Panc1 (cell line): ENCODE measurements at regions not wholly inside any gene's neighbourhood (a gene's known extent, or its start where the extent isn't known, plus 50 kb on each side); places are given as distances from the start of the nearest gene placed in this dataset.
"Not testable (repeated sequence)": the region's sequence is repeated elsewhere in the genome, so short reads cannot be mapped to it uniquely, and the experiment has no call there.

Experiments used
- ATAC-seq: fragments of 200-7000 bp; cut with Tn5 transposase; 2 replicates; pipeline ENCODE4 v1.9.1; 2020; ENCODE audit warnings: mild to moderate bottlenecking, moderate library complexity
- BruUV-seq: library from RNA; stranded (reverse); fragments of 400-500 nt; replicated peaks from 2 replicates; lab custom pipeline; 2021; lab: Mats Ljungman, UMichigan
- CTCF ChIA-PET: fragments of 300-600 bp; sonication (Branson Sonifier 250); formaldehyde crosslinking; loops from one replicate; lab custom pipeline; 2022; ENCODE audit warnings: antibody characterized with exemption; lab: Charles Lee
- POLR2A ChIA-PET: fragments of 300-600 bp; sonication (Branson Sonifier 250); formaldehyde crosslinking; loops from one replicate; lab custom pipeline; 2022; ENCODE audit warnings: antibody characterized with exemption; lab: Charles Lee
- DNase-seq: peaks from one replicate; pipeline ENCODE4 v3.0.0-alpha.2; 2010; ENCODE audit warnings: low read depth, low spot score
- H3K27ac ChIP-seq: 2 replicates; pipeline ENCODE4 v1.5.1; 2011; ENCODE audit warnings: mild to moderate bottlenecking, low read length, inconsistent platforms
- H3K27me3 ChIP-seq: fragments of 200-500 bp; sonication (Bioruptor generic); 2 replicates; pipeline ENCODE4 v1.6.0; 2014; ENCODE audit warnings: low read length, inconsistent platforms; ENCODE audit not compliant: control insufficient read depth, insufficient read depth
- H3K36me3 ChIP-seq: fragments of 200-500 bp; sonication (Bioruptor generic); 2 replicates; pipeline ENCODE4 v1.5.1; 2014; ENCODE audit warnings: inconsistent platforms, mild to moderate bottlenecking, low read length, moderate library complexity; ENCODE audit not compliant: control insufficient read depth, insufficient read depth
- H3K4me1 ChIP-seq: 2 replicates; pipeline ENCODE4 v1.5.1; 2011; ENCODE audit warnings: inconsistent platforms, mild to moderate bottlenecking, low read length, moderate library complexity; ENCODE audit not compliant: control insufficient read depth, insufficient read depth
- H3K4me3 ChIP-seq, 2 experiments: 2 replicates each; pipeline ENCODE4 v1.5.1; 2011 to 2012; ENCODE audit warnings: low read depth in 2 of 2, low read length in 2 of 2, mild to moderate bottlenecking in 2 of 2, inconsistent platforms in 1 of 2, moderate library complexity in 1 of 2
- H3K9me3 ChIP-seq: fragments of 200-500 bp; sonication (Bioruptor generic); 2 replicates; pipeline ENCODE4 v1.5.1; 2014; ENCODE audit warnings: low read depth, mild to moderate bottlenecking, inconsistent platforms, low read length, moderate library complexity; ENCODE audit not compliant: control insufficient read depth, insufficient read depth
- CTCF ChIP-seq: fragments of 450-650 bp; IDR thresholded peaks from 2 replicates; pipeline ENCODE4 v1.5.1; 2017; ENCODE audit warnings: mild to moderate bottlenecking
- REST ChIP-seq, 2 experiments: IDR thresholded peaks; 2 replicates each; pipeline ENCODE4 v1.6.1; 2011 to 2012; ENCODE audit warnings: low read depth in 2 of 2, control low read depth in 1 of 2, low read length in 1 of 2, mild to moderate bottlenecking in 1 of 2, moderate library complexity in 1 of 2; ENCODE audit not compliant: insufficient read depth in 1 of 2
- SIN3A ChIP-seq: IDR thresholded peaks from 2 replicates; pipeline ENCODE4 v1.6.1; 2012; ENCODE audit warnings: low read depth, mild to moderate bottlenecking, low read length, moderate library complexity, borderline replicate concordance; ENCODE audit not compliant: insufficient read depth
- in situ Hi-C: cut with HindIII; loops from 2 replicates; pipeline ENCODE4 v1.10.0; 2016; ENCODE audit warnings: low sequenced_read_pairs, low pct_unique_long_range_greater_than_20kb
- intact Hi-C: fragments of 100-400 bp; cut with micrococcal nuclease; formaldehyde crosslinking; loops from one replicate; pipeline ENCODE4 v1.10.0; 2022; ENCODE audit not compliant: unreplicated experiment

- no TSS peak for BruUV-seq
- CTCF ChIA-PET: interaction anchor here (0.6 kb wide), 1 partner anchor 1860 kb away, joined by 3 read pairs; no protein-coding TSS in a partner anchor
- Histone ChIP-seq H3K36me3 (no peaks in the 10 kb centered on the region), H3K27ac (no peak overlapping the region), H3K4me3 (no peak overlapping the region), H3K4me1 (no peaks in the 10 kb centered on the region), H3K27me3 (no peaks in the 10 kb centered on the region), H3K9me3 (no peaks in the 10 kb centered on the region)
- intact Hi-C loops: no loop called here
- TF ChIP-seq REST (IDR thresholded peaks at IDR 0.05; ENCODE audit: insufficient read depth in 1 of 2, low read depth in 2 of 2, low read length in 1 of 2): no peak
- TF ChIP-seq SIN3A: no peak
- TF ChIP-seq CTCF: no peak
- no peak for ATAC-seq
- no peak for DNase-seq
- in situ Hi-C loops: no loop called here
- POLR2A ChIA-PET: no interaction called here
Measured at GRCh38 chr7:131995324-131995723, 438.9 kb upstream of the PODXL start.

- POLR2A ChIA-PET, H3K9me3 ChIP-seq, H3K27me3 ChIP-seq, intact Hi-C loops, CTCF ChIA-PET, DNase-seq, BruUV-seq, H3K4me1 ChIP-seq, H3K4me3 ChIP-seq, H3K36me3 ChIP-seq, ATAC-seq, in situ Hi-C loops, H3K27ac ChIP-seq: not testable (repeated sequence)
Measured at GRCh38 chr7:131981069-131981468, 424.6 kb upstream of the PODXL start.

- DNase-seq, ATAC-seq, H3K4me1 ChIP-seq, H3K9me3 ChIP-seq, intact Hi-C loops, BruUV-seq, H3K4me3 ChIP-seq, H3K27me3 ChIP-seq, in situ Hi-C loops, H3K27ac ChIP-seq, CTCF ChIA-PET, H3K36me3 ChIP-seq, POLR2A ChIA-PET: not testable (repeated sequence)
Measured at GRCh38 chr7:131978118-131978517, 421.7 kb upstream of the PODXL start.
